Endothelial cell (in vitro differentiated cells): ENCODE measurements at regions not wholly inside any gene's neighbourhood (a gene's known extent, or its start where the extent isn't known, plus 50 kb on each side); places are given as distances from the start of the nearest gene placed in this dataset.

ENCODE experiments used
- DNase-seq: peaks from one replicate; pipeline ENCODE4 v3.0.0; 2021; ENCODE audit warnings: low spot score
- H3K27ac Mint-ChIP-seq: one replicate; pipeline ENCODE4 v1.8.0; 2021; ENCODE audit warnings: mixed read lengths, inconsistent platforms; ENCODE audit not compliant: unreplicated experiment
- H3K27me3 Mint-ChIP-seq: one replicate; pipeline ENCODE4 v1.8.0; 2021; ENCODE audit warnings: mild to moderate bottlenecking, moderate library complexity, mixed read lengths, inconsistent platforms; ENCODE audit not compliant: unreplicated experiment
- H3K36me3 Mint-ChIP-seq: one replicate; pipeline ENCODE4 v1.8.0; 2021; ENCODE audit warnings: mild to moderate bottlenecking, low read depth, mixed read lengths, inconsistent platforms; ENCODE audit not compliant: unreplicated experiment
- H3K4me1 Mint-ChIP-seq: one replicate; pipeline ENCODE4 v1.8.0; 2021; ENCODE audit warnings: mild to moderate bottlenecking, mixed read lengths, inconsistent platforms; ENCODE audit not compliant: unreplicated experiment
- H3K4me3 Mint-ChIP-seq: one replicate; pipeline ENCODE4 v1.8.0; 2021; ENCODE audit warnings: mild to moderate bottlenecking, mixed read lengths, inconsistent platforms; ENCODE audit not compliant: unreplicated experiment
- H3K9me3 Mint-ChIP-seq: one replicate; pipeline ENCODE4 v1.8.0; 2021; ENCODE audit warnings: mixed read lengths, inconsistent platforms; ENCODE audit not compliant: unreplicated experiment
- TF ChIP-seq, protein P1 (sequence below): fragments of 200-600 bp; sonication (generic); IDR thresholded peaks from one replicate; pipeline ENCODE4 v1.5.0; 2021; ENCODE audit warnings: antibody characterized with exemption; ENCODE audit not compliant: unreplicated experiment

- Mint-ChIP-seq H3K27me3 (no peaks in the 10 kb centered on the region), H3K27ac (no peak overlapping the region), H3K4me1 (no peaks in the 10 kb centered on the region), H3K36me3 (no peaks in the 10 kb centered on the region), H3K4me3 (no peak overlapping the region), H3K9me3 (no peaks in the 10 kb centered on the region)
- no peak for DNase-seq
- TF ChIP-seq, protein P1, sequence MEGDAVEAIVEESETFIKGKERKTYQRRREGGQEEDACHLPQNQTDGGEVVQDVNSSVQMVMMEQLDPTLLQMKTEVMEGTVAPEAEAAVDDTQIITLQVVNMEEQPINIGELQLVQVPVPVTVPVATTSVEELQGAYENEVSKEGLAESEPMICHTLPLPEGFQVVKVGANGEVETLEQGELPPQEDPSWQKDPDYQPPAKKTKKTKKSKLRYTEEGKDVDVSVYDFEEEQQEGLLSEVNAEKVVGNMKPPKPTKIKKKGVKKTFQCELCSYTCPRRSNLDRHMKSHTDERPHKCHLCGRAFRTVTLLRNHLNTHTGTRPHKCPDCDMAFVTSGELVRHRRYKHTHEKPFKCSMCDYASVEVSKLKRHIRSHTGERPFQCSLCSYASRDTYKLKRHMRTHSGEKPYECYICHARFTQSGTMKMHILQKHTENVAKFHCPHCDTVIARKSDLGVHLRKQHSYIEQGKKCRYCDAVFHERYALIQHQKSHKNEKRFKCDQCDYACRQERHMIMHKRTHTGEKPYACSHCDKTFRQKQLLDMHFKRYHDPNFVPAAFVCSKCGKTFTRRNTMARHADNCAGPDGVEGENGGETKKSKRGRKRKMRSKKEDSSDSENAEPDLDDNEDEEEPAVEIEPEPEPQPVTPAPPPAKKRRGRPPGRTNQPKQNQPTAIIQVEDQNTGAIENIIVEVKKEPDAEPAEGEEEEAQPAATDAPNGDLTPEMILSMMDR: no peak
Measured at GRCh38 chr1:63245186-63245585, 77.2 kb upstream of the FOXD3 start.

DNA sequence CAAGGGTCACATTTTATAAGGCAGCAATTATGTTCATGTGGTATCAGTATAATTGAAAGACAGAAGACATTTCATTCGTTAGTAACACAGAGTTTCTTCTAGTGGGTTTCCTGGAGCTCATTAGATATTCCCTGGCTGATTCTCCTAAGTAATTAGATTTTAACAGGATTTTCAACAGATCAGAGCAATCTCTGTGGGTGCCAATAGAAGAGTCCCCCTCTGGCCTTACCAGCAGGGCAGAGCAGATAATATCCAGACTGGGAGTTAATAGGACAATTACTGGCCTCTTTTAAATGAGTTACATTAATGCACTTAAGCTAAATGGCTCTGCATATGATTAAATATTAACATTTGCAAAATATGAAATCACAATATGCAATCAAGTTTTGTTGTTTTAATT is 74.2 kb upstream of the FOXD3 start:
- no peaks in the 10 kb centered on the region for H3K36me3 Mint-ChIP-seq
- H3K27ac Mint-ChIP-seq: no peak overlapping the region
- no peaks in the 10 kb centered on the region for H3K9me3 Mint-ChIP-seq
- DNase-seq: no peak
- no peaks in the 10 kb centered on the region for H3K27me3 Mint-ChIP-seq
- TF ChIP-seq, protein P1: no peak
- H3K4me3 Mint-ChIP-seq: no peak overlapping the region
- no peaks in the 10 kb centered on the region for H3K4me1 Mint-ChIP-seq

GRCh38 chr1:63255153-63255552 is 67.2 kb upstream of the FOXD3 start:
- no peaks in the 10 kb centered on the region for H3K36me3 Mint-ChIP-seq
- no peak overlapping the region for H3K27ac Mint-ChIP-seq
- H3K9me3 Mint-ChIP-seq: no peaks in the 10 kb centered on the region
- no peaks in the 10 kb centered on the region for H3K27me3 Mint-ChIP-seq
- DNase-seq: no peak
- no peaks in the 10 kb centered on the region for H3K4me1 Mint-ChIP-seq
- no peak overlapping the region for H3K4me3 Mint-ChIP-seq
- TF ChIP-seq, protein P1: no peak

DNA sequence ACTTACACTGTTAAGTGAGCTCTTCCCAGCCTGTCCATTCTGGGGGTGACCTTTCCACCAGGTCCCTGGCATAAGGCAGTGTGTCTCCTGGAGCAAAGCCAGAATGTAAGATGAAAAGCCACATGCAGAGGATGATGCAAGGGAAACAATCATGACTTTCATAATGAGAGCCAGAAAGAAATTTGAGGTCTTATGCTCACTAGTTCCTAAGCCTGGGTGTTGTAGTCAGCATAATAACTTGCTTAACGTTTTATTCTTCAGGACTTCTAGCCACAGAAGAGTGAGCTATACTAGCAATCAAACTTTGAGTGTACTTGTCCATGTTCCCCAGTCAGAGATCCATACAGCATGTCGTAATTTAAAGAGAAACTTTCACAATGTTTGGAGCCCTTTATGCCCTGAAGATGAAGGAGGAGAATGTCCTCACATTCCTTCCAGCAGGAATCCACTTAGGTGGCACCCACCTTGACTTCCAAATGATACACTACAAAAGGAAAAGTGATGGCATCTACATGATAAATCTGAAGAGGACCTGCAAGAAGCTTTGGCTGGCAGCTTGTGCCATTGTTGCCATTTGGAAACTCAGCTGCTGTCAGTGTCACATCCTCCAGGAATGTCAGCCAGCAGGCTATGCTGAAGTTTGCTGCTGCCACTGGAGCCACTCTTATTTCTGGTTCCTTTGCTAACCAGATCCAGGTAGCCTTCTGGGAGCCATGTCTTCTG is 60.5 kb upstream of the FOXD3 start:
- no peak overlapping the region for H3K27ac Mint-ChIP-seq
- TF ChIP-seq, protein P1: no peak
- no peaks in the 10 kb centered on the region for H3K27me3 Mint-ChIP-seq
- no peak overlapping the region for H3K4me3 Mint-ChIP-seq
- H3K4me1 Mint-ChIP-seq: no peaks in the 10 kb centered on the region
- H3K9me3 Mint-ChIP-seq: no peaks in the 10 kb centered on the region
- no peaks in the 10 kb centered on the region for H3K36me3 Mint-ChIP-seq
- DNase-seq: no peak

DNA sequence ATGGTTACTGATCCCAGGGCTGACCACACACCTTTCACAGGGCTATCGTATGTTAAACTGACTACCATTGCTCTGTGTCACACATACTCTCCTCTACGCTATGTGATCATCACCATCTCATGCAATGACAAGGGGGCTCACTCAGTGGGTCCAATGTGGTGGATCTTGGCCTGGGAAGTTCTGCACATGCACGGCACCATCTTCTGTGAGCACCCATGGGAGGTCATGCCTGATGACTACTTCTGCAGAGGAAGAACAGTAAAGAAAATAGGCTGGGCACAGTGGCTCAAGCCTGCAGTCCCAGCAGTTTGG is 60.0 kb upstream of the FOXD3 start:
- H3K27ac Mint-ChIP-seq: no peak overlapping the region
- TF ChIP-seq, protein P1: no peak
- no peaks in the 10 kb centered on the region for H3K27me3 Mint-ChIP-seq
- H3K9me3 Mint-ChIP-seq: no peaks in the 10 kb centered on the region
- DNase-seq: no peak
- H3K36me3 Mint-ChIP-seq: no peaks in the 10 kb centered on the region
- H3K4me3 Mint-ChIP-seq: no peak overlapping the region
- no peaks in the 10 kb centered on the region for H3K4me1 Mint-ChIP-seq
